Ascending aorta (tissue), 2 donors: ENCODE measurements at regions not wholly inside any gene's neighbourhood (a gene's known extent, or its start where the extent isn't known, plus 50 kb on each side); places are given as distances from the start of the nearest gene placed in this dataset.

ENCODE experiments used
- DNase-seq, 2 donors: peaks; one replicate each; pipeline ENCODE4 v3.0.0-alpha.2; 2019; ENCODE audit warnings: low spot score in 2 of 2
- H3K27ac ChIP-seq, 2 donors: fragments of 200-600 bp; sonication (generic); one replicate each; pipeline ENCODE4 v1.5.1; 2016 to 2017; ENCODE audit warnings: mild to moderate bottlenecking in 1 of 2
- H3K27me3 ChIP-seq: fragments of 200-600 bp; sonication (generic); one replicate; pipeline ENCODE4 v1.5.1; 2017
- H3K36me3 ChIP-seq, 2 donors: fragments of 200-600 bp; sonication (generic); one replicate each; pipeline ENCODE4 v1.5.1; 2016
- H3K4me1 ChIP-seq, 2 donors: fragments of 200-600 bp; sonication (generic); one replicate each; pipeline ENCODE4 v1.5.1; 2016 to 2017; ENCODE audit warnings: mild to moderate bottlenecking in 1 of 2
- H3K4me3 ChIP-seq, 2 donors: fragments of 200-600 bp; sonication (generic); one replicate each; pipeline ENCODE4 v1.5.1; 2016 to 2017; ENCODE audit warnings: mild to moderate bottlenecking in 1 of 2
- H3K9me3 ChIP-seq, 2 donors: fragments of 200-600 bp; sonication (generic); one replicate each; pipeline ENCODE4 v1.5.1; 2016
- intact Hi-C: fragments of 100-400 bp; cut with DNase I; formaldehyde crosslinking; loops from one replicate; pipeline ENCODE4 v1.15.1; 2023
- TF ChIP-seq, protein P1 (sequence below), 3 experiments: fragments of 200-600 bp in 2 of 3; fragments of 450-650 bp in 1 of 3; sonication (generic) in 2 of 3; IDR thresholded peaks; one replicate each; pipeline ENCODE4 v1.5.1; 2016 to 2019; ENCODE audit warnings: antibody characterized with exemption in 3 of 3, mild to moderate bottlenecking in 1 of 3, moderate library complexity in 1 of 3

DNA sequence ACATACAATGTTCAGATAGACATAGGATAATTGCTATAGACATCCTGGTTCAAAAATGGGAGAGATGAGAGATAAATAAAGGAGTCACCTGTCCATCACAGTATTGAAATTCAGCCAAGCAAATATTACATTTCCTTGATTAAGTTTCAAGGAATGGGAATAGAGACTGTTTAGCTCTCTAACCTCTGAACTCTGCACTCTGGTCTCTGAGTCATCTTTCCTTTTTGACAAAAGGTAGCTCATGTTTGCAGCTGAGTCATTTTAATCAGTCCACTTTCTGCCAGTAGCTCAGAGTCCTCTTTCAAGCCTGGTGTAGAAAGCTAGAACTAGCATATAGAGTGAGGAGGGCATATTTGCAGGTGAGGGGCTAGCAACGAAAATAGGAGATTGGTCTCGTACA is 51.4 kb upstream of the GJA8 start:
- TF ChIP-seq, protein P1, sequence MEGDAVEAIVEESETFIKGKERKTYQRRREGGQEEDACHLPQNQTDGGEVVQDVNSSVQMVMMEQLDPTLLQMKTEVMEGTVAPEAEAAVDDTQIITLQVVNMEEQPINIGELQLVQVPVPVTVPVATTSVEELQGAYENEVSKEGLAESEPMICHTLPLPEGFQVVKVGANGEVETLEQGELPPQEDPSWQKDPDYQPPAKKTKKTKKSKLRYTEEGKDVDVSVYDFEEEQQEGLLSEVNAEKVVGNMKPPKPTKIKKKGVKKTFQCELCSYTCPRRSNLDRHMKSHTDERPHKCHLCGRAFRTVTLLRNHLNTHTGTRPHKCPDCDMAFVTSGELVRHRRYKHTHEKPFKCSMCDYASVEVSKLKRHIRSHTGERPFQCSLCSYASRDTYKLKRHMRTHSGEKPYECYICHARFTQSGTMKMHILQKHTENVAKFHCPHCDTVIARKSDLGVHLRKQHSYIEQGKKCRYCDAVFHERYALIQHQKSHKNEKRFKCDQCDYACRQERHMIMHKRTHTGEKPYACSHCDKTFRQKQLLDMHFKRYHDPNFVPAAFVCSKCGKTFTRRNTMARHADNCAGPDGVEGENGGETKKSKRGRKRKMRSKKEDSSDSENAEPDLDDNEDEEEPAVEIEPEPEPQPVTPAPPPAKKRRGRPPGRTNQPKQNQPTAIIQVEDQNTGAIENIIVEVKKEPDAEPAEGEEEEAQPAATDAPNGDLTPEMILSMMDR (IDR thresholded peaks at IDR 0.05), result no peak
- Histone ChIP-seq H3K36me3 (no peaks in the 10 kb centered on the region), H3K27me3 (no peaks in the 10 kb centered on the region), H3K4me3 (no peak overlapping the region), H3K9me3 (no peaks in the 10 kb centered on the region), H3K27ac (no peak overlapping the region), H3K4me1 (no peaks in the 10 kb centered on the region)
- DNase-seq, result no peak
- intact Hi-C loops, result no loop called here

GRCh38 chr1:147852706-147853225 is 49.8 kb upstream of the GJA8 start:
- Histone ChIP-seq H3K9me3 (no peaks in the 10 kb centered on the region), H3K36me3 (no peaks in the 10 kb centered on the region), H3K27me3 (no peaks in the 10 kb centered on the region), H3K4me1 (no peaks in the 10 kb centered on the region), H3K27ac (peak overlapping the region; percentile 23 to 43), H3K4me3 (no peak overlapping the region)
- intact Hi-C loops, result no loop called here
- TF ChIP-seq, protein P1 (IDR thresholded peaks at IDR 0.05), result no peak
- no peak for DNase-seq
